ENCODE measurements at regions not wholly inside any gene's neighbourhood (a gene's known extent, or its start where the extent isn't known, plus 50 kb on each side); places are given as distances from the start of the nearest gene placed in this dataset.

GRCh38 chr11:87722756-87723565, 452.3 kb downstream of the RAB38 start:
- TF ChIP-seq GATA2 (IDR thresholded peaks at IDR 0.05; ENCODE audit: low read depth, low read length) (no peak), GATA3 (IDR thresholded peaks at IDR 0.05; ENCODE audit: low read depth, low read length) (no peak)
